Spleen (tissue), 7 donors: ENCODE measurements at regions not wholly inside any gene's neighbourhood (a gene's known extent, or its start where the extent isn't known, plus 50 kb on each side); places are given as distances from the start of the nearest gene placed in this dataset.

ENCODE experiments used
- CTCF ChIP-seq, 11 experiments: fragments of 200-600 bp in 7 of 11; fragments of 450-650 bp in 4 of 11; sonication (generic) in 4 of 11; IDR thresholded peaks in 8 of 11; conservative IDR thresholded peaks in 3 of 11; 1 replicate in 7 of 11; 2 replicates in 4 of 11; pipeline versions ENCODE4 v1.4.0 to v1.8.0; 2016 to 2021; ENCODE audit warnings: antibody characterized with exemption in 11 of 11, inconsistent platforms in 4 of 11, mild to moderate bottlenecking in 1 of 11
- POLR2A ChIP-seq, 3 donors: fragments of 450-650 bp; IDR thresholded peaks; one replicate each; pipeline ENCODE4 v1.5.1; 2017; ENCODE audit warnings: antibody characterized with exemption in 3 of 3, mild to moderate bottlenecking in 1 of 3
- POLR2AphosphoS5 ChIP-seq, 3 donors: sonication (generic); formaldehyde crosslinking; IDR thresholded peaks; one replicate each; pipeline ENCODE4 v1.5.1; 2017; ENCODE audit warnings: antibody characterized with exemption in 3 of 3
- donor health status: DM: no; HTN: no; CAD: no; lungs with moderate emphysema.
- donor health status: DM: no; HTN: no; CAD: no.
- donor health status: DM: no; HTN: no; CAD: no.

DNA sequence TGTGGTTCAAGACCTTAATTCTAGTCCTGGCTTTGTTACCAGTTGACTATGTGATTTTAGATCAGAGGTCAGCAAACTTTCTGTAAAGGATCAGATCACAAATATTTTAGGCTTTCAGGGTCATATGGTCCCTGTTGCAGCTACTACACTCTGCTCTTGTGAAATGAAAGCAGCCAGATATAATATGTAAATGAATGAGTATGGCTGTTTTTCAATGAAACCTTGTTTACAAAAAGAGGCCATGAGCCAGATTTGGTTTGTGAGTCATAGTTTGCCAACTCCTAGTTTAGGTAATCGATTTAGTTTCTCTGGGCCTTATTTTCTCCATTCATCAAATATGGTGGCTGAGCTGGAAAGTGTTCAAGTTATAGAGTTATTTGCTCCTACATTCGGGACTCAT is 346.7 kb downstream of the NUF2 start:
- TF ChIP-seq CTCF (IDR thresholded peaks at IDR 0.05 in 8 of 11, conservative IDR thresholded peaks at IDR 0.05 in 3 of 11) (no peak), POLR2A (IDR thresholded peaks at IDR 0.05) (no peak), POLR2AphosphoS5 (IDR thresholded peaks at IDR 0.05) (no peak)
